NCI-H146 (cell line): ENCODE measurements at regions not wholly inside any gene's neighbourhood (a gene's known extent, or its start where the extent isn't known, plus 50 kb on each side); places are given as distances from the start of the nearest gene placed in this dataset.
"Not testable (repeated sequence)": the region's sequence is repeated elsewhere in the genome, so short reads cannot be mapped to it uniquely, and the experiment has no call there.

Experiments used
- DNase-seq: peaks from one replicate; lab custom pipeline; 2025; lab: John Stamatoyannopoulos, UW

DNA sequence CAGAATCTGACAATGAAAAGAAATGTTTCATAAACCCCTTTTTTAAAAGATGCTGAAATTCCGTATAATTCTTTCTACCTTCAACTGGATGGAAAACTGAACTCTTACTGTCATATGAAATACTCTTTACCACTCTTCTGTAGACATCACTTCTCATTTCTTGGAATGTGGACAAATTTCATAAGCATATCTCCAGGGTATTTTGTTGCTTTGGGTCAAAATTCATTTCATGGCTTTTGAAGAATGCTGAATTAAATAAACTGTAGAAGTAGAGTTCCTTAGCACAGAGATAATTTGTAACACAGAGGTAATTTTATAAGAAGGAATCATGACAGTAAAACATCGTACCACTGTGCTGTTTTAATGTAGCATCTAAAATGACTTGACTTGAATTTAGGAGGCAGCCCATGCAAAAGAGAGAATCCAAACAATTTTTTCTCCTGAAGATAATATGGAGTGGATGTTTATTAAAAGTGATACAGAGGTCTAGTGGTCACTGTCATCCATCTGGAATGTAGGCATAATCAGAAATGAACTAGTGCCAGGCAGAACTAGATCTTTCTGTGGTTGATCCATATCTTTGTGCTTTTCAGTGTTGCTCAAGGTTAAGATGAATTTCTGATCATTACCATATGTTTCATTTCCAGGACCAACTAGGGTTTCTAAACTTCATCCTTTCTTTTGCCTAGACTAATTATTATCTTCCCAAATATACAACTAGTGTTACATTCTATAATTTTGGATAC lies 492.0 kb downstream of the KIF20B start:
- DNase-seq = no peak

DNA sequence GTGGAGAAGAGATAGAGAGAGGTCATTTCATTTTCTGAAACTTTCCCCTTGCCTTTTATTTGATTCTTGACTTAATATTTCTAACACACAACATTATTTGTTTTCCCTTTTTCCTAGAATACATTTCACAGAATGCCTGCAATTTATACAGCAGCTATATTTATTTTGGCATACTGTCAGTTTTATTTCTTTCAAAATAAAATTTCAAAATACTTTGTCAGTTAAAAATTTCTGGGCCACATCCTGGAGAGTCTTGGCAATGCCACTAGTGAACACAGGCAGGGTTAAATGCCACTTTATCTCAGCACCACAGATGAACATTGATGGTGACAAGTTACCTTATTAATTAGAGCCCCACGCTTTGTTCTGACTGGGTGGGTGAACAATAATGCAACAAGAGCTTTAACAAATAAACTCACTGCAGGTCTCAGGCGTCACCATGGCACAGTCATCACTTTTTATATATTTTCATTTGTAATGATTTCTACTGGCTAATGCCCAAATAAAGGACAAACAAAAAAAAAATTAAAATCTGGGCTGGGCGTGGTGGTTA lies 494.0 kb downstream of the KIF20B start:
- no peak for DNase-seq

DNA sequence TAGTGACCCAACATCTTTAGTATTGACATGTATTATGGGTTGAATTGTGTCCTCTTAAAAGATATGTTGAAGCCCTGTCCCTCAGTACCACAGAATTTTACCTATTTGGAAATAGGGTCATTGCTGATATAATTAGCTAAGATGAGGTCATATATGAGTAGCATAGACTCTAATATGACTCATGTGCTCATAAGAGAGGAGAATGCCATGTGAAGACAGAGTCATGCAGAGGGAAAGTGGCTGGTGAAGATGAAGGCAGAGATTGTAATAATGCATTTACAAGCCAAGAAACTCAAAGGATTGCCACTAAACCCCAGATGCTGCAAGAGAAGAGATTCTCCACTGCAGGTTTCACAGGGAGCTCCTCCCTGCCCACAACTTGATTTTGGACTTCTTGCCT lies 496.4 kb downstream of the KIF20B start:
- DNase-seq = no peak

DNA sequence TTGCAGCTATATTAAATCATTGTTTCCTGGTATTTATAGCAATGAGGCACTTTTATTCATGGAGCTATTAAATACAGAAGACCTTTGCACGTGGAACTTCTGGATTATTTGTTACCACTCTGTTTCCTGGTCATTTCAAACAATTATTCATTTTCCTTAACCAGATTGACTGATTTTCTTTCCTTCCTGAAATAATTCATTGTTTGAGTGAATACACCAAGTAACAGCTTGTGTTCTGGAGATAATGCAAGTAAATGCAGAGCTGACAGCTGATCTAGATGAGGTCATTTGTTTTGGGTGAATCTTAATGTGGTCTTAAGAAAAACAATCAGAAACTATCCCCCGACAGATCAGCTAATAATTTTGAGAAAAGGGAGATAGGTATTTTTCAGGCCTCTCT lies 497.7 kb downstream of the KIF20B start:
- no peak for DNase-seq

DNA sequence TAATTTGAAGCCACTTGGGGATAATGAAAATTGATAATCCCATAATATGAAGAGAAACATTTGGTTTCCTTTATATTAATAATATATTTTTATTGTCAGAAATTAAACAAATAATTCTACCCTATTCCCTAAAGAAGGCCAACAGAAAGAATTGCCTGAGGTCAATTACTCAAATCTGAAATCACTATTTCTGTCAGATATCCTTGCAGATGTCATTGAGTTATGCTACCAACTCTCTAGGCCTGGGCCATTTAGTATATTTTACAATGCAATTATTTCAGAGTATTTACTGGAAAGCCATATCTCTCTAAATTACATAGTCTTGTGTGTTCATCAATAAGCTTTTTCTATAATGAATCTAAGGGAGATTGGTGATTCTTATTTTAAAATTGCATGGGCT lies 498.1 kb downstream of the KIF20B start:
- no peak for DNase-seq

DNA sequence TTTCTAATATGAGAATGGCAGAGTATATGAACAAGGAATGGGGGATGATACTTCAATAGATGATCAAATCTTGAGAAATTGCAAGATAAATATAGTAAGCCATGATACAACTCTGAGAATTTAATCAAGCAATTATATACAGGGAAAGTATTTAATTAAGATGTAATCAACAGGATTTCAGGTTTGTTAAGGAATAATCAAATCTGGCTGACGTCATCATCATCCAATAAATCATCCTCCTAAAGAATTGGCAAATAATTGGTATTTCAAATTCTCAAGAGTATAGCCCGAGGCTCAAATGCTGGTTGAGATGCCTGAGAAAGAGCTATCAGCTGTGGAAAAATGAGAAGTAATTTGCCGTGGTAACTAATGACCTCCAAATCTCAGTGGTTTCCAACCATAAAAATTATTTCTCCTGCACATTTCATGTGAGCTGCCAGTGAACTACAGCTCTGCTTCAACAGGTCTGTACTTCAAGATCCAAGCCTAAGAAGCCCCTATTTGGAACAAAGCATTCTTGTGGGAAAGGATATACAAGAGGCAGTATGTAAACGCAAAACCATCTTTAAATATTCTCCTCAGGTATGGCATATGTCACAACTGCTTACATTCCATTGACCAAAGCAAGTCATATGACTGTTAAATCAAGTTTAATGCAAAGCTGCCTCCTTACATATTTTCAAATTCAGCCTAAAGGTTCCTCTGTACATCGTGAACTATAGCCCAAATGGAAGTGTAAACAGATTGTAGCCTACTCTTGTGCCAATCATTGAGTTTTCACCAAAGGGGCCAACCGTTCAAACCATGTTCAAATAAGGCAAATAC lies 503.0 kb downstream of the KIF20B start:
- no peak for DNase-seq

DNA sequence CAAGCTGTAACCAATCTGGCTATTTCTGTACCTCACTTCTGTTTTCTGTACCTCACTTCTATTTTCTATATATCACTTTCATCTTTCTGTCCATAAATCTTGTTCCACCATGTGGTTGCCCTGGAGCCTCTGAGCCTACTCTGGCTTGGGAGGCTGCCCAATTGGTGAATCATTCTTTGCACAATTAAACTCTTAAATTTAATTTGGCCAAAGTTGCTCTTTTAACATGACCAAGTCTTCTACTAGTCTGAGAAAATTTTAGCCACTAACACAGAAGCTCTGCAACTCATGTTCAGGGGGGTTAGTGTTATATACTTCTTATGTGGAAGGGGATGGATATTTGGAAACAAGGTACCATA lies 503.5 kb downstream of the KIF20B start:
- DNase-seq = no peak

DNA sequence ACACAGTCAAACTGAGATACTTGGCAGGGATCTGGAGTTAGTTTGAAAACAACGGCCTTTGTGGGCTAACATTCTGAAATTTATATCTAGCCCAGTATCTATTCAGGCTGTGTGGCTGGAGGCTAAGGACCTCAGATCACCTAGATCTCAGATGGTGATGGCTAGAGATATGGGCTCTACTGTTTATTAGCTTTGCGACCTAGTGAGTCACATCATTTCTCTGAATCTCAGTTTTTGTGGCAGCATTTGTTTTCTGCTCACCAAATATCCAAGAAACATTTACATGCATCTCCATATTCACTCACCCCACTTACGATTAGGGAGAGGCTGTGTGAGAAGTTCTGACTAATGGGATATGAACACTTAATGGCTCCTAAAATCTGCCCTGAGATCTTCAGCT lies 503.9 kb downstream of the KIF20B start:
- no peak for DNase-seq

DNA sequence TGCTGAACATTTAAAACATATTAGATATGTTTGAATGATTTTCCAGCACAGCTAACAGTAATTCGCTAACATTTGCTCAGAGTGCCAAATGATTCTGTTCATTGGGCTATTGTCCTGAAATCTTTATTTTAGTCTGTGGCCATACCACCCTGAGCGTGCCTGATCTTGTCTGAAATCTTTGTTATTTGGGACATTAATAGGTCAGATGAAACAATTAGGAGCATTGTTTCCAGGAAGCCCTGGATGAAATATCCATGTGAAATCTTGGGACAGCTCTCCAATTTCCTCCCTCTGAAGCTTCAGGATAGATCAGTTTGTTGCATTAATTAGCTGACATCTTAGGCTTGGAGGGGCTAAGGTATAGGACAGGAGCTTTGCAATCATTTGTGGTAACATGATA lies 512.0 kb downstream of the KIF20B start:
- no peak for DNase-seq

DNA sequence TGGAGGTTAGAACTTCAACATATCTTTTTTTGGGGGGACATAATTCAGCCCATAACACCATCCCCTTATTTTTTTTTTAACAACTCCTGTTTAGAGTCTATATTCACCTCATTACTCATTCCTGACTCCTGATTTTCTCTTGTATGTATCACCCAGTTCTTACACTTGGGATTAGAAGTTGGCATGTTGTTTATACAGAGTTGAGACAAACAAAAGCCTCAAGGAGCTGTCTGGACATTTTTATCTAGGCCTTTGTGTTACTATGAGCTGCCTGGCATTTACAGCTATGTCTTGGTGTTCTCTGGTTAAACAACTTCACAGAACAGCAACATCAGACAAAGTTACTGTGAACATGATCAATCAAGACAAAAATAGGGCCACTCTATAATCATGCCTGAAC lies 517.5 kb downstream of the KIF20B start:
- DNase-seq = no peak

DNA sequence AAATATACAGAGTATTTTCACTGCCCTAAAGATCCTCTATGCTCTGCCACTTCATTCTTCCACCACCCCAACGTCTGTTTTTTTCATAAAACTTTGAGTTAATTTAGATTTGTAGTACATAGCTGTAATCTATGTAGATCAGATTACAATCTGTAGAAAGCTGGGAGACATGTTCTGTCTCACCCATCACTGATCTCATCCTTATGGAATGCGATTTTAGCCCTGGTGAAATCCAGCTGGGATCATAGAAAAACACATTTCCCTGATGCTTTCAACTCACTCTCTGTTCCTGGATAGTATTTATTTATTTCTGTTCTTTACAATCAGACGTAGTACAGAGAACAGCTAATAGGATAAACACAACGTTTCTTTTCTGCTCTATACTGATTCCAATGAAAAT lies 521.0 kb downstream of the KIF20B start:
- no peak for DNase-seq

DNA sequence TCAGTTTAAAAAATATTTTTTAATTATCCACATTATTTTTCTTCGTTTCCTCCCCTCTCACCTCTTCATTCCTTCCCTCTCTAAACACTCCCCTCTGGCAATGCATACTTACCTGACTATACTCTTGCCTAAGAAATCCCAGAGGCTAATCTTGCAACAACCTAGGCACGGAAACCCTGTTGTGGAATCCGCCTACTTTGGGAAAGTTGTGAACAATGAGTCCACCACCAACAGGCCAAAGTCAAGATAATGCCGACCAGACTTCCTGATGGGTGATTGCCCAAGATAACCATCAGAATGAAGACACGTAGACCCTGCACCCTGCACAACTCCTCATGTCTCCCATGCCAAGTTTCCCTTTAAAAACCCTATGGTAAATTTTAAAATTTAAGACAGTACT lies 521.5 kb downstream of the KIF20B start:
- no peak for DNase-seq

DNA sequence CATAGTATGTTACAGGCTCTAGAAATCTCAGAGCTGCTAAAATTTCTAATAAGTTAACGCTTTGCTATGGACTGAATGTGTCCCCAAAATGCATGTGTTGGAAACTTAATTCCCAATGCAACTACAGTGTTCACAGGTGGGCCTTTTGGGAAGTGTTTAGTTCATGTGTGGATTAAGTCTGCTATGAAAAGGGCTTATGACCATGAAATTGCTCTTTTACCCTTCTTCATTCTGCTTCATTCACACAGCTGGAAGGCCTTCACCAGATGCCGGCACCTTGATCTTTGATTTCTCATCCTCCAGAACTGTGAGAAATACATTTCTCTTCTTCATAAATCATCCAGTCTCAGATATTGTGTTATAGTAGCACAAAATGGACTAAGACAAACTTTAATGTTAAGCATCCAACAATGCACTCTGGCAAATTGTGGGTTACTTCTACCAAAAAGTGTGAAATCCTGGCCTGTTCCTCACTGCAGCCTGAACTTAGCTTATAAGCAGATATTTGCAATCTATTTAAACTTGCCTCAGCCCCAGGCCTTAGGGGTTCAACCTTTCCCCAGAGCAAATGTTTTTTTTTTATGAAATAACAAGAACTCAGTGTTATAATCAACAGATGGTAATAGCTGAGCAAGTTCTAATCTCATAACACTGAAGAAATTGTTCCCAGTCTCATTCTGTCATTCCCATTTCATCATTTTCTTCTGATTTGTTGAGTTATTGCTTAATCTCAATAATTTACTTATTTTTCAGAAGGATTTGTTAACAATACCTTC lies 523.6 kb downstream of the KIF20B start:
- no peak for DNase-seq

DNA sequence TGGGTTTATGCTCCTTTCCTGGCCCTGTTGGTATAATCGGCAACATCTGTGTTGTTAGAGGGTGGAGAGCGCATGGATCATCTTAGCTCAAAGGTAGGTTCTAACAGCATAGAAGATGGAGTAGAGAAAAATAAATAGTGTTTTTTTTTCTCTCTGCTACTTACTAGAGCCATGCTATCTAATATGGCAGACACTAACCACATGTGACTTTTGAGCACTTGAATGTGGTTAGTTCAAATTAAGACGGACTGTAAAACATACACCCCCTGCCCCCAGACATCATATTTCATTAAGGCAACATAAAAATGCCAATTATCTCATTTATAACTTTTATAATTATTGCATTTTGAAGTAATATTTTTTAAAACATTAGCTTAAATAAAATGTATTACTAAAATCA lies 525.1 kb downstream of the KIF20B start:
- no peak for DNase-seq

DNA sequence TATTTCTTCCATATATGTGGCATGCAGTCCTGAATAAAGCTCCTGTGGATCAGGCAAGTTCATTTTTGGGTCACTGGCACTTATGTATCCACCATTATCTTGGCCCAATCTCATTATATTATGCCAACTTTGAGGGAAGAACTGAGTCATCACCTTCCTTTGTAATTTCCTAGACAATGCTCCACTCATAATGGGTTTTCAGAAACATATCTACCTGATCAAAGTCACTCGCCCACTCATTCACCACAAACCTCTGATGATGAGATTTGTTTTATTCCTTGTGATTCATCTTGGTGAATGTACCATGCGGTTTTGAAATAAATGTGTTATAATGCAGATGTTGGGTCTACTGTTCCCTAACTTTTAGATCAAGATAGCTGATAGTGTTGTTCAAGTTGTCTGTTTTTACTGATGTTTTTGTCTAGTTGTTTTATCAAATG lies 525.8 kb downstream of the KIF20B start:
- DNase-seq = no peak

DNA sequence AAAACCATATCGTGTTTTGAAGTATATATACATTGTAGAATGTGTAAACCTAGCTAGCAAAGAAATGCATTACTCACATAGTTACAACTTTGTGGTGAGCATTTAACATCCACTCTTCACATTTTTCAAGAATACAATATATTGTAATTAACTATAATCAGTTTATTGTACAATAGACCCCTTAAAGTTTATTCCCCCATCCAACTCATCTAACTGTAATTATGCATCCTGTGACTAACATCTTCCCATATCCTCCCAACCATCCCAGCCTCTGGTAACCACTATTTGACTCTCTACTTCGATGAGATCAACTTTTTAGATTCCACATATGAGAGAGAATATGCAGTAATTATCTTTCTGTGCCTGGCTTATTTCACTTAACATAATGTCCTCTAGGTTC lies 526.4 kb downstream of the KIF20B start:
- DNase-seq = no peak

DNA sequence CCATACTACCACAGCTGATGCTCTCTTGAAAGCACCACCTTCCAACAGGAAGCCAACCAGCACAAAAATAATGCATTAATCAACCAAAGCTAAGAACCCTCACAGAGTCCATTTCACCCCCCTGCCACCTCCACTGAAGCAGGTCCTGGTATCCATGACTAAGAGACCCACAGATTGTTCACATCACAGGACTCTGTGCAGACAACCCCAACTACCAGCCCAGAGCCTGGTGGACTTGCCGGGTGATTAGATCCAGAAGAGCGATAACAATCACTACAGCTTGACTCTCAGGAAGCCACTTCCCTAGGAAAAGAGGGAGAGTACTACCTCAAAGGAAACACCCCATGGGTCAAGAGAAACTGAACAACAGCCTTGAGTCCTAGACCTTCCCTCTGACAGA lies 528.1 kb downstream of the KIF20B start:
- no peak for DNase-seq

DNA sequence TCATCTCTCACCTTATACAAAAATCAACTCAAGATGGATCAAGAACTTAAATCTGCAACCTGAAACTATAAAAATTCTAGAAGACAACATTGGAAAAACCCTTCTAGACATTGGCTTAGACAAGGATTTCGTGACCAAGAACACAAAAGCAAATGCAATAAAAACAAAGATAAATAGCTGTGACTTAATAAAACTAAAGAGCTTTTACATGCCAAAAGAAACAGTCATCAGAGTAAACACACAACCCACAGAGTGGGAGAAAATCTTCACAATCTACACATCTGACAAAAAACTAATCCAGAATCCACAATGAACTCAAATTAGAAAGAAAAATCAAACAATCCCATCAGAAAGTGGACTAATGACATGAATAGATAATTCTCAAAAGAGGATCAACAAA lies 532.4 kb downstream of the KIF20B start:
- DNase-seq = not testable (repeated sequence)

DNA sequence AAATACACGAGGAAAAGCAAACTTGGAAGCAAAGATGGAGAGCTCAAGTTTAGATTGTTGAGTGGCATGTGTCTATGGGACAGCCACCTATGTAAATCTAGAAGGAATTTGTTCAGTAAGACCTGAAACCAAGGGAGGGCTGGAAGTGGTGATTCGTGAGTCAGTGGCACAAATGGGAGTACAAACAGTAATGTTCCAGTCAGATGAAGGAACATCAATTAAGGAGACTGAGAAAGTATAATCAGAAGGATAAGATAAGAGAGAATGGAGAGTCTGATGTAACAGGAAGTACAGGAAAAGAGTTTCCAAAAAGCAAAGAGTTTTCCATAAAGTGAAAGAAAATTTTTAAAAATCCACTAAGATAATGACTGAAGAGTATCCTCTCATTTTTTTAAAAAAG lies 544.2 kb downstream of the KIF20B start:
- no peak for DNase-seq

DNA sequence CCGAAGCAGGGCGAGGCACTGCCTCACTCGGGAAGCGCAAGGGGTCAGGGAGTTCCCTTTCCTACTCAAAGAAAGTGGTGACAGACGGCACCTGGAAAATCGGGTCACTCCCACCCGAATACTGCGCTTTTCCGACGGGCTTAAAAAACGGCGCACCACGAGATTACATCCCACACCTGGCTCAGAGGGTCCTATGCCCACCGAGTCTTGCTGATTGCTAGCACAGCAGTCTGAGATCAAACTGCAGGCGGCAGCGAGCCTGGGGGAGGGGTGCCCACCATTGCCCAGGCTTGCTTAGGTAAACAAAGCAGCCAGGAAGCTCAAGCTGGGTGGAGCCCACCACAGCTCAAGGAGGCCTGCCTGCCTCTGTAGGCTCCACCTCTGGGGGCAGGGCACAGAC lies 549.4 kb downstream of the KIF20B start:
- DNase-seq = not testable (repeated sequence)

DNA sequence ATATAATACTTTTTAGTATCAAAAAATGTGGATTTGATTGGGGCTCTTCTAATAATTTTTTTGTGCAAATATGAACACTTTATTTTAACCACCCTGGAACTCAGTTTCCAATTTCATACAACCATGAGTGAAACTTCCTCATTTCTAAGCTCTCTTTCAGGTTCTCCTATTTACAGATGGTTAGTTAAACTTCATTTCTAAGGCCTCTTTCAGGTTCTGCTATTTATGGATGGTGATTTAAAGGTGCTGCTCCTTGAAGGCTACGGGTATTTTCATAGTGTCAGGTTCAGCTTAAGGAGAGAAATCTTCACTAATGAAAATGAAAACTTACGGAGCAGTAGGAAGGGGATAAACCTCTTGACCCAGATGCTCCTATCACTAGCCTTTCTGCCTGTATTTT lies 568.3 kb downstream of the KIF20B start:
- no peak for DNase-seq

DNA sequence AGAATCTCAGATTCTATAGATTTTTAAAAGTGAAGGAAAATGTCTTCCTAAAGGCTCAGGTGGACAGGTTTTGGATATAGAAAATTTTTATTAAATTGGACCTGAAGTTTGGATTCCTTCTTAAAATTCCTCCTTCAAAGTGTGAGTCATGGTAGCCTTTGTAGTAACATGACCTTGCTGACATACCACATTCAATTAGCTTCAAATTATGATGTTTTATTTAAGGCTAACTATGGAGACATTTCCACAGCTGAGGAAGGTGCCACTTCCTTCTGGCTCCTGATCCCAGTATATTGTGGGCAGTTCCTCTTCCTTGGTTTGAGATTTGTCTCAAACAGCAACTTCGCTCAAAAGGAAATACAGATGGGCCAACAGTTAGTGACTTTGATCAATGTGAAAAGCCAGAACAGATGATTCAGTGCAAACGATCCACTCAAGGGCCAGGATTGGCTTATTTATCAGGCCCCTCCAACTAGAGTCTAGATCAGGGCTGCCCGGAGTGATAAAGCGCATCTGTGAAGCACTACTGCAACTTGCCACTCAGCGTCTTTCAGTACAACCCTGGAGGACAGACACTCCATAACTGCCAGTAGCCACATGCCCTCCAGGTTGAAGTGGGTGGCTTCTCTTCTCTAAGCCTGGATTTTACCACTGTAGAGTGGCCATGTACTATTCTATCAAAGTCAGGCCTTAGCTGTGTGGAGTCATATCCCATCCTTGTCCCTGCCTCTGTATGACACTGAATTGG lies 573.5 kb downstream of the KIF20B start:
- no peak for DNase-seq
